Vagina (tissue), 2 donors: ENCODE measurements at regions not wholly inside any gene's neighbourhood (a gene's known extent, or its start where the extent isn't known, plus 50 kb on each side); places are given as distances from the start of the nearest gene placed in this dataset.

Experiments
- DNase-seq, 2 donors: peaks; one replicate each; pipeline ENCODE4 v3.0.0-alpha.2; 2017; ENCODE audit errors: extremely low spot score in 2 of 2
- H3K27ac ChIP-seq: fragments of 200-600 bp; sonication (generic); one replicate; pipeline ENCODE4 v1.5.1; 2019
- H3K27me3 ChIP-seq: fragments of 200-600 bp; sonication (generic); one replicate; pipeline ENCODE4 v1.5.1; 2019
- H3K36me3 ChIP-seq, 2 donors: fragments of 200-600 bp; sonication (generic); one replicate each; pipeline ENCODE4 v1.5.1; 2017 to 2019
- H3K4me1 ChIP-seq: fragments of 200-600 bp; sonication (generic); one replicate; pipeline ENCODE4 v1.5.1; 2019
- H3K4me3 ChIP-seq, 2 donors: fragments of 200-600 bp; sonication (generic); 1 replicate in 1 of 2; 2 replicates in 1 of 2; pipeline ENCODE4 v1.5.1; 2016 to 2019
- H3K9me3 ChIP-seq: fragments of 200-600 bp; sonication (generic); one replicate; pipeline ENCODE4 v1.5.1; 2019
- CTCF ChIP-seq, 3 experiments: fragments of 450-650 bp in 2 of 3; fragments of 200-600 bp in 1 of 3; sonication (generic) in 1 of 3; IDR thresholded peaks; one replicate each; pipeline ENCODE4 v1.5.1; 2017 to 2019; ENCODE audit warnings: antibody characterized with exemption in 3 of 3, mild to moderate bottlenecking in 2 of 3, moderate library complexity in 2 of 3
- POLR2A ChIP-seq, 2 donors: fragments of 450-650 bp; IDR thresholded peaks; one replicate each; pipeline ENCODE4 v1.6.1; 2017; ENCODE audit warnings: antibody characterized with exemption in 2 of 2, mild to moderate bottlenecking in 2 of 2, moderate library complexity in 2 of 2
- POLR2AphosphoS5 ChIP-seq, 2 donors: sonication (generic); formaldehyde crosslinking; IDR thresholded peaks; one replicate each; pipeline ENCODE4 v1.9.0; 2017; ENCODE audit warnings: antibody characterized with exemption in 2 of 2, mild to moderate bottlenecking in 2 of 2, low read depth in 1 of 2; ENCODE audit not compliant: insufficient read depth in 1 of 2
- intact Hi-C: fragments of 100-400 bp; cut with DNase I; formaldehyde crosslinking; loops from one replicate; pipeline ENCODE4 v1.15.1; 2023

GRCh38 chr5:68369023-68369359, 153.4 kb downstream of the PIK3R1 start:
- no peak for TF ChIP-seq POLR2AphosphoS5 (IDR thresholded peaks at IDR 0.05; ENCODE audit: insufficient read depth in 1 of 2, low read depth in 1 of 2)
- TF ChIP-seq POLR2A (IDR thresholded peaks at IDR 0.05) = no peak
- no peak for TF ChIP-seq CTCF (IDR thresholded peaks at IDR 0.05)
- no peaks in the 10 kb centered on the region for H3K4me1 ChIP-seq
- no peak for DNase-seq

DNA sequence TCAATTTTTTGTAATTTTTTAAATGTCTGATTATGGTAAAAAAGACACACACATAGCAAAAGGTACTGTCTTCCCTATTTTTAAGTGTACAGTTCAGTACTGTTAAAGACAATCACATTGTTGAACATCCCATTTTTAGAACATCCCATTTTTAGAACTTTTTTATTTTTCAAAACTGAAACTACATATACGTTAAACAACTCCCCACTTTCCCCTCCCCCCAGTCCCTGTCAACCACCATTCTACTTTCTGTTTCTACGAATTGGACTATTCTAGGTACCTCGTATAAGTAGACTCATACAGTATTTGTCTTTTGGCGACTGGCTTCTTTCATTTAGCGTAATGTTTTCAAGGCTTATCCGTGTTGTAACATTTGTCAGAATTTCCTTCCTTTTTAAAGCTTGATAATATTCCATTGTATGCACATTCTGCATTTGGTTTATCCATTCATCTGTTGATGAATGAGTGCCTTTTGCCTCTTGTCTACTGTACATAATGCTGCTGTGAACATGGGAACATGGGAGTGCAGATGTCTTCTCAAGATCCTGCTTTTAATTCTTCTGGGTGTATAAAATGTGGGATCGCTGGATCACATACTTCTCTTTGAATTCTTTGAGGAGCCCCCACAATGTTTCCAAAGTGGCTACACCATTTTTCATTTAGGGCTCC, 154.0 kb downstream of the PIK3R1 start:
- Histone ChIP-seq H3K4me3 (no peak overlapping the region), H3K9me3 (no peaks in the 10 kb centered on the region), H3K27ac (no peak overlapping the region), H3K36me3 (no peaks in the 10 kb centered on the region), H3K27me3 (no peaks in the 10 kb centered on the region), H3K4me1 (peaks cover 2% of the 10 kb centered on the region)
- DNase-seq = no peak
- TF ChIP-seq POLR2AphosphoS5 (IDR thresholded peaks at IDR 0.05; ENCODE audit: insufficient read depth in 1 of 2, low read depth in 1 of 2) (no peak), CTCF (IDR thresholded peaks at IDR 0.05) (no peak), POLR2A (IDR thresholded peaks at IDR 0.05) (no peak)
- intact Hi-C loops = no loop called here

More at GRCh38 chr5:68369023-68369359, 153.4 kb downstream of the PIK3R1 start:
- intact Hi-C loops = no loop called here
- Histone ChIP-seq H3K27ac (no peak overlapping the region), H3K4me3 (no peak overlapping the region), H3K36me3 (no peaks in the 10 kb centered on the region), H3K9me3 (no peaks in the 10 kb centered on the region), H3K27me3 (no peaks in the 10 kb centered on the region)

GRCh38 chr5:68370196-68370595, 154.6 kb downstream of the PIK3R1 start:
- intact Hi-C loops = no loop called here
- no peak overlapping the region for H3K27ac ChIP-seq
- H3K36me3 ChIP-seq = no peaks in the 10 kb centered on the region
- H3K27me3 ChIP-seq = no peaks in the 10 kb centered on the region
- H3K9me3 ChIP-seq = no peaks in the 10 kb centered on the region
- DNase-seq = no peak
- H3K4me1 ChIP-seq = peaks cover 8% of the 10 kb centered on the region
- TF ChIP-seq CTCF (IDR thresholded peaks at IDR 0.05) (no peak), POLR2AphosphoS5 (IDR thresholded peaks at IDR 0.05; ENCODE audit: insufficient read depth in 1 of 2, low read depth in 1 of 2) (no peak), POLR2A (IDR thresholded peaks at IDR 0.05) (no peak)
- H3K4me3 ChIP-seq = no peak overlapping the region

DNA sequence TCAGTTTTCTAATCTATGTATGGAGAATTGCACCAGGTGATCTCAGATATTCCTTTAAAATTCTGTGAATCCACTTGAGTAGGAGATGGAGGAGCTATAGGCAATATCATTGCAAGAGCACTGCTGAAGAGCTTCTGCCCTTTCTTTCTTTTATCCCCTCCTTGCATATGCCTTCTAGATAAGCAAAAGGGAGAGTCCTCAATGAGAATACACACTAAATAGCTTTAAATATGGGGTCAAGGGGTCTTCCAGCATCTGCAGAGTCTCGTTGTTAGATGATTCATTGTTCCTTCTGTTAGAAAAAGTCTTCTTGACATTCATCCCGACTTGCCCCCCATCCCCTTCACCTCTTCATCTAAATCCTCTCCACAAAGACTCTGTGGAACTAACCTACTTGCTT, 156.1 kb downstream of the PIK3R1 start:
- Histone ChIP-seq H3K9me3 (no peaks in the 10 kb centered on the region), H3K27ac (no peak overlapping the region), H3K27me3 (no peaks in the 10 kb centered on the region), H3K4me1 (peaks cover 16% of the 10 kb centered on the region), H3K4me3 (no peak overlapping the region), H3K36me3 (no peaks in the 10 kb centered on the region)
- no peak for TF ChIP-seq POLR2AphosphoS5 (IDR thresholded peaks at IDR 0.05; ENCODE audit: insufficient read depth in 1 of 2, low read depth in 1 of 2)
- no peak for TF ChIP-seq CTCF (IDR thresholded peaks at IDR 0.05)
- TF ChIP-seq POLR2A (IDR thresholded peaks at IDR 0.05) = no peak
- no peak for DNase-seq
- intact Hi-C loops = no loop called here

DNA sequence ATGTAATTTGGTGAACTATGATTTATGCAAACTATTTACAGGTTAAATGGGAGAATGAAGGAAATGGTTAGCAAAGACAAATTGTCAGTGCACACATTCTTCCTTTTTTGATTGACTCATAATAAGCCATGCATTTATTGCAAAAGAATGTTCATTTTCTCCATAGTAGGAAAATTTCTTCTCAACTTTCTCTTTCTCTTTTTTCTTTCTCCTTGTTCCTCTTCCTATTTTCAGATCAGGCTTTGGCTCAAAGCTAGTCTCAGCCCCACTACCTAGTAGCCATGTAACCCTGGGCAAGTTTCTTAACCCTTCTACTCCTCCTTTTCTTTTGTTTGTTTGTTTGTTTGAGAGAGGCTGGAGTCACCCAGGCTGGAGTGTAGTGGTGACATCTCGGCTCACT, 156.6 kb downstream of the PIK3R1 start:
- Histone ChIP-seq H3K27me3 (no peaks in the 10 kb centered on the region), H3K4me1 (peaks cover 21% of the 10 kb centered on the region), H3K36me3 (no peaks in the 10 kb centered on the region), H3K9me3 (no peaks in the 10 kb centered on the region), H3K27ac (no peak overlapping the region), H3K4me3 (no peak overlapping the region)
- no peak for TF ChIP-seq POLR2A (IDR thresholded peaks at IDR 0.05)
- TF ChIP-seq POLR2AphosphoS5 (IDR thresholded peaks at IDR 0.05; ENCODE audit: insufficient read depth in 1 of 2, low read depth in 1 of 2) = no peak
- no peak for TF ChIP-seq CTCF (IDR thresholded peaks at IDR 0.05)
- intact Hi-C loops = no loop called here
- DNase-seq = no peak
